GM21390 (cell line): ENCODE measurements at regions not wholly inside any gene's neighbourhood (a gene's known extent, or its start where the extent isn't known, plus 50 kb on each side); places are given as distances from the start of the nearest gene placed in this dataset.

Experiments
- ATAC-seq: cut with Tn5 transposase; IDR thresholded peaks from one replicate; pipeline ENCODE4 v1.9.1; 2021; ENCODE audit not compliant: unreplicated experiment

DNA sequence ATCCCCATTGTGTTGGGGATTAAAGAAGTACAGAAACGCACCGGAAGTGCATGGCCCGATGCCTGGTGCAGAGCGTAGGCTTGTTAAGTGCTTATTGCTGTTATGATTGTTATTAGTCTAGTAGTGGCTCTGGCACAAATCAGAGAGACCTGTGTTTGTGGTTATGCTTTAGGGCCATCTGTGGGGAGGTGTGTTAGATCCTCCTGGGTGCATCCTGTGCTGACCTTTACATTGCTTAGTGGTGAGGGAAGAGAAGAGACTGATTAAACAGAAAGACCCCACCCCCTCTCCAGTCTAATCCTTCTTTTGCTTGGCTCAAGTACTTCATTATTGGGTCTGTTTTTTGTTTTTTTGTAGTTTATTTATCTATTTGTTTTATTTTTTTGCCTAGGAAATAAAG, 112.7 kb upstream of the SPRY4 start:
- no peak for ATAC-seq

DNA sequence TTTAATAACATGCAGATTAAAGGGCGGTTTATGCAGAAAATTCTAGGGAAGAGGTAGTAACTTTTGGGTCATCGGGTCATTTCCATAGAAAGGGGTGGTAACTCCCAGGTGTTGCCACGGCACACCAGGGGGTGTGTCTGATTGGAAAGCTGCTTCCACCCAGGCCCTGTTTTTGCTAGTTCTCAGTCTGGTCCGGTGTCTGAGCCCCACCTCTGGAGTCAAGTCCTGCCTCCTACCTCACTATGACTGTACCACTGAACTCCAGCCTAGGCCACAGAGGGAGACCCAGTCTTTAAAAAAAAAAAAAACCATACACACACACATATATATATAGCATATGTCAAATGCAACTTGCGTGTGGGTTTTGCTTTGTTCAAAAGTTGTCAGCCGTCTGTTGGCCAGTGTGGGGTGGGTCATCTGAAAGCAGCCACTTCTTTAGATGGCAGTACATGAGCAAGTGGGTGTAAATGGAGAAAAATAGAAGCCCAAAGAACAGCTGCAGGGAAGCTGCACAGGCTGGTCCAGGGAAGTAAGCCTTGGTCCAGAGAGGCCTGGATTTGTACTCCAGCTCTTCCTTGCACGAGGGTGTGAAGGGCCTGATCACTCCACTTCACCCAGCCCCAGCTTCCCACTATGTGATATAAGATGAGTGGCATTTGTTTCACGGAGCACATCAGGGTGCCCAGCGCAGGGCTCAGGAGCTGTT, 110.7 kb upstream of the SPRY4 start:
- no peak for ATAC-seq

DNA sequence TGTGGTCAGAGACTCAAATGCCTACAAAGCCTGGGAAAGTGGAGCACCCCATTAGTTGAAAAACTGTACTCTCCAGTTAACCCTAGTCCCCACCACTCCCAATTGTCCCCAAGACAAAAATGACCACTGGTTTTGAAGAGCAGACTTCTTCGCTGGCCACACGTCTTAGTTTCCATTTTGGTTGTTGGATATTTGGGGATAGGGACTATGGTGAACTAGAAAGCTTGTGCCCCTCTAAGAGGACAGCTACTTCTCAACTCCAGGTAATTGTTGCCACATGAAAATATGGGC, 109.4 kb upstream of the SPRY4 start:
- ATAC-seq = no peak

DNA sequence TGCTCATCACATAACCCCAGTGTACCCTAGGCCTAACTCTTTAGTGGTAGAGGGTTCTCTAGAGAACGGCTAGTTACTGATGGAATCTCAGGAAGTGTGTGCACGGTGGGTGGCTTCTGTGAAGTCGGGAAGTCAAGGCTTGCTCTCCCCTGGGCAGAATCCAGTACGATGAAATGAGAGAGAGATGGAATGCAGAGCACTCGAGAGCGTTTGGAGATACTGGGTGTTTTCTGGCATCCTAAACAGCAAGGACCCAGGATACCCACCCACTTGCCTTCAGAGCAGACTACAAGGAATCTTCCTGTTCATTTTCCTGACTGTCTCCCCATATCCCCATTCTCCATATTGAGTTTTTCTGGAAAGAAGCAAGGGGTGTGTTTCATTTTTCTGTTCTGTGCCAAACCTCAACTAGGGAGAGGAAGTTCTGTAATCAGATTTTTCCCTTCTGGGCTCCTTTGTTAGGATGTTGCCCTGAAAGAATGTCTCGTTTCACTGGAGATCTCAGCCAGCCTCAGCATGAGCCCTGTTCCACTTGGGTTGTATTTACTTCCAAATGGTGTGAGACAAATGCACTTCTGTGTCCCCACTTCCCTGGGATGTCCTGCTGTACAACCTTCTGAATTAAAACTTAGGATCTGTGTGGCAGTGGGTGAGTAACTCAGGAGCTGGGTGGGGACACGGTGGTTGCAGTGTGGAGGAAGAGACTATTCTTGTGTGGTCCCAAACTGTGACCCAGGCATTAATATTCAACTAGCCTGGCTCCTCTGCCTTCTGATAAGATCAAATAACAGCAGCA, 108.9 kb upstream of the SPRY4 start:
- no peak for ATAC-seq

- peak; percentile 39 for ATAC-seq
Observed at GRCh38 chr5:142432961-142433360, 108.1 kb upstream of the SPRY4 start.

DNA sequence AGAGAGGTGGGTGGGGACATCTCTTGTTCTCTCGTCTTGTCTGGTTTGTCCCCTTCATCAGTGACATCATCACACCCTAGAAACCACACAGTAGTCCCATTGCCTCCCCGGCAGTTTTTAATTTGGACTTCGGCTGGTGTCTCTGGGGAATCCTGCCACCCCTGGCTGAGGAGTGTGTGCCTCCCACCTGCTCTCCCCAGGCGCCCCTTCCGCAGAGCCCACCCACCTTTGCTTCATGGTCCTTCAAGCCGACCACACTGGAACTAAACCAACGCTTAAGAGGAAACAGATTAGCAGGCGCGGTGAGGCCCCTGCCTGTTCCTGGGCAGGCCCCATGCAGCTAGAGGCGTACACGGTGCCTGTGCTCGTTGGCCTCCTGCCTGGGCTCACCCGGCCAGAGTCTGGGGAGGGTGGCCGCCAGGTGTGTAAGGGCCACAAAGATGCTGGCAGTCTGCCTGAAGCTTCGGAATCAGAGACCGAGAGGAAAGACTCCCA, 107.6 kb upstream of the SPRY4 start:
- peak; percentile 71 for ATAC-seq

DNA sequence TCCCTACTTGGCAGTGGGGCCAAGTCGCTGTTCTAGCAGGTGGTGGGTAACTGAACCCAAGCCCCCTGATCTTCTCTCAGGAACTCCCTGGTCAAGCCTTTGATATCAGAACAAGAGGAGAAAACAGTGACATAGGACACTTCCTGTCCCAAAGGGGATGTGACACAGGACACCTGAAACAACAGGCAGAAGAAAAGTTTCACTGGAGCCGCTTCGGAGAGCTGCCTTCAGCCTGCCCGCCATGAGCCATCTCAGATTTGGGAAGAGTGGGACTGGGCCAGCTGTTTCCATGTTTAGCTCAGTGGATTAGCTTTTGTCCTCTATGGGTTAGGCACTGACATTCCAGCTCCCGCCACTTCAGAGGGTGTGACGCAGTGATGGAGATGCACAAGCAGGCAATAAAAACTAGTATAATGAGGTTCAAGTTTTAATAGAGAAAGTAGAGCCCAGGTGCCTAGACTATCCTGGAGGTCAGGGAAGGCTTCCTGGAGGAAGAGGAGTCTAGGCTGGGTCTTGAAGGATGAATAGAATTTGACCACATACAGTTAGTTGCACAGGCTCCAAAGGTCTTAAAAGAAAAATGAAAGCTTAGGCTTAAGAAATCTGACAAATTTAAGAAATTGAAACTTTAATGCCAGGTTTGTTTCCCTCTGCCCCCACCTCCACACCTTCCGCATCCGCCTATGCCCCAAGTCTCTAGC, 104.1 kb upstream of the SPRY4 start:
- ATAC-seq = no peak

DNA sequence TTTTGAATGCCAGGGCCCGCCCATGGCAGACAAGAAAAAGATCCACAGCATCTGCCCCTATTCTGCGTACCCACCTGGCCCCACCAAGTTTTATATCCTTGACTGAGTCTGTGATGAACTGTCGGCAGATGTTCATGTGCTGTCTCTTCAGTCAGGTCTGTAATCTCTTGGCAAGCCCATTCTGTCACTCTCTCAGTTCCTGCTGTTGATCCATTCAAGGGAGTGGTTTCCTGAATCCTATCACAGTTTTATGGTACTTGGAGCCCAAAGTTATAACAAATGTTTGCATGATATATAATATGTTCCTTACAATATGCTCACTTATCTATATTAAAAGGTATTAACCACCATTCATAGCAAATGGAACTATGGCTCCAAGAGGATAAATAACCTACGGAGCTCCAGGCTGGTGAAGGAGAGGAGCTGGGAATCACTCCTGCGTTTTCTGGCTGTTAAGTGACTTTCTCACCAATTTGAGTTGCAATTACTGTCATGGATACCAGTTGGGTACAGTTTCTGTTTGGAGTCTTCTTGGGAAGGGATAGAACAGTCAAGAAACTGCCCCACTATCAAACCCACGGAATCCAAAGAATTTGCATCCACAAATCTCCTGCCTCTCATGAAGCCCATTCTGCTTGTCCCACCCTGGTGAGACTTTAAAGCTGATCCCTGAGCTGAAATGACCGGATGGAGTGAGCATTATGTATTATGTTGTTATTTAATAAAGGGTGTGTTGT, 103.4 kb upstream of the SPRY4 start:
- no peak for ATAC-seq

DNA sequence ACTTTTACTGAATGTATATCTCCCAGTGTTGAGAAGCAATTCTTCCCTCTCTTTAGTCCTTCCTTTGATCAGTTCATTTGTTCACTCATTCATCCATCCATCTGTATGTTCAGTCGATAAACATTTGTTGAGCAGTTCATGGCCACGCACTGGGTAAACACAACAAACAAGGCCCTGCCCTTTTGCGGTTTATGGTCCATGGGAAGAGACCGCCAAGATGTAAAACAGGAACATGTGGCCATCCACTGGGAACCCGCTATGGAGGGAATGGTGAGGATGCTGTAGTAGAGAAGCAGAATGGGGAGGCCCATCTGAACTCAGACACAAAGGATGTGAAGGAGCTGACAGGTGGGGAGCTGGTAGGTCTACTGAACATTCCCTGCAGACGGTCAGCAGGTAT, 102.7 kb upstream of the SPRY4 start:
- ATAC-seq = no peak

- ATAC-seq = no peak
Observed at GRCh38 chr5:142427015-142427364, 102.2 kb upstream of the SPRY4 start.

- no peak for ATAC-seq
Observed at GRCh38 chr5:142426129-142427014, 101.6 kb upstream of the SPRY4 start.

- no peak for ATAC-seq
Observed at GRCh38 chr5:142425286-142426065, 100.7 kb upstream of the SPRY4 start.

- no peak for ATAC-seq
Observed at GRCh38 chr5:142422429-142422828, 97.6 kb upstream of the SPRY4 start.

DNA sequence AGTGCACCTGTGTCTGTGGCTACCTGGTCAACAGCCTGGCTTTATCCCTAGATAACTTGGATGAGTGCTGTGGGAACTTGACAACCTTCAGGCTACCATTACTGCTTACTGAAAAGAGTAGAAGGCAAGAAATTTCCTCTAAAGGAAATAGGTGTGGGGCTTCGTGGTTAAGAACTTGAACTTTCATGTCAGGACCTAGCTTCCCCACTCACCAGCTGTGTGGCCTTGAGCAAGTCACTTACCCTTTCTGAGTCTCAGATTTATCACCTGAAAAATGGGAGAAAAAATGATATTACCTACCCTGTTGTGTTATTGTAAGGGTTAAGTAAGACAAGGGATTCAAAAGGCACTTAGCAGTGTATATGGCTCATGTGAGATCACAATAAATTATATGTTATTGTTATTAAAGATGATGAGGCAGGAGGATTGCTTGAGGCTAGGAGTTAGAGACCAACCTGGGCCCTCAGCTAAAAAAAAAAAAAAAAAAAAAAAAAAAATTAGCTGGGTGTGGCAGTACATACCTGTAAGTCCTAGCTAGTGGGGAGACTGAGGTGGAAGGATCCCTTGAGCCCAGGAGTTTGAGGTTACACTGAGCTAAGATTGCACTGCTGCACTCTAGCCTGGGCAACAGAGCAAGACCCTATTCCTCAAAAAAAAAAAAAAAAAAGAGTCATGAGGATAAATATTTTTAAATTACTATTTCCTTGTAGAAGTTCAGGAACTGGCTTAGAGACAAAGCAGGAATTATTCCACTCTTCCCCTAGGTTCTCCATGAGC, 97.0 kb upstream of the SPRY4 start:
- no peak for ATAC-seq

GRCh38 chr5:142421228-142421617, 96.4 kb upstream of the SPRY4 start:
- no peak for ATAC-seq

GRCh38 chr5:142420561-142421227, 95.9 kb upstream of the SPRY4 start:
- ATAC-seq = no peak

DNA sequence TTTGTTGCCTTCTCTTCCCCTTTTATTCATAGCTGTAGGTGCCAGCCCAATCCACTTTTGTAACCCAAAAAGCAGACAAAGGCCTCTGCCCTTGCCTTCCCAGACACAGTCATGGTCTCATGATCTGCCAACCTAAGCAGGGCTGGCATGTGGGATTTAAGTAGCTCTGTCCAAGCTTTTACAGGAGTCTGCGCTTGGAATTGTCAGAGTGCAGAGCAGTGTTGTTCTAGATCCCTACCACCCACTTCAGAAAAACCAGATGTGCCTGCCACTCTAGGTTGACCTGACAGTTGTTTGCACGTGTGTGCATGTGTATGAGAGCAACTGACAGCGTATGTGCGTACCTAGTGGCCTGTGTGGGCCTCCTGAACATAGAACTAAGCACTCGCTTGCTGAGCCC, 87.8 kb upstream of the SPRY4 start:
- no peak for ATAC-seq

DNA sequence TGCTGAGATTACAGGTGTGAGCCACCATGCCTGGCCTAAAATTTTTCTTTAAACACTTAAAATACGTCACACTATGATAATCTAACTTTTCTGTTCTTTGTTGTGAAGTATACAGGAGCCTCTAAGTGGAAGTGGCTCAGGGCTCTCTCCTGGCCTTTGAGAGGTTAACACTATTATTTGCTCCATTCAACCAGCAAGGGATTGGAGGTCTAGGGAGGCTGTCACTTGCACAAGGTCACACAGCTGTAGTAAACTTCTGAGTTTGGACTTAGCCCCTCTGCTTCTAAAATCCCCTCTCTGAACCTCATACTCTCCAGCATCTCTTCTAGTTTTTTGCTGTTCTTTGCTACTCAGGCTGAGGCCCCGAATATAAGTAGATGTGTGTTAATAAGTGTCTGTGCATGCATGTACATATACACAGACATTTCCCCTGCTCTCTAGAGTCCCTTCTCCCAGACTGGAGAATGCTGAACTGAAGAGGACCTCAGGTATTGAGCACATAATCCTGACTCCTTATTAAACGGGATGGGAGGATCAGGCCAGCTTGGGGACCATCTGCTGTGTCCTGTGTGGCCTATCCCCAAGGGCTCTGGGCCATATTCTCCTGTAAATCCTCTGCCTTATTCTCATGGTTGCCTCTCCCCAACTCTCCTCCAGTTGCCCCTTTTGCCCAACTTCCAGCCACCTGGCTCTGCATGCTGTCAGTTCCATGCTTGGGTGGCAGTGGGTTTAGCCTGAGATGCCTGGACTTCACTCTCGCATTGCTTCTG, 87.0 kb upstream of the SPRY4 start:
- no peak for ATAC-seq
